DOHH2 (cell line): ENCODE measurements at regions not wholly inside any gene's neighbourhood (a gene's known extent, or its start where the extent isn't known, plus 50 kb on each side); places are given as distances from the start of the nearest gene placed in this dataset.

Source experiments
- EZH2phosphoT487 ChIP-seq: fragments of 200-600 bp; sonication (generic); IDR thresholded peaks from 2 replicates; pipeline ENCODE4 v1.6.1; 2017; ENCODE audit warnings: borderline replicate concordance, mild to moderate bottlenecking, antibody characterized with exemption, low read length, moderate library complexity, mixed read lengths
- TF ChIP-seq, protein P1 (sequence below): fragments of 200-600 bp; sonication (generic); IDR thresholded peaks from one replicate; pipeline ENCODE4 v1.5.1; 2014; ENCODE audit warnings: antibody characterized with exemption, mild to moderate bottlenecking, low read depth, low read length; ENCODE audit not compliant: poor library complexity, severe bottlenecking

DNA sequence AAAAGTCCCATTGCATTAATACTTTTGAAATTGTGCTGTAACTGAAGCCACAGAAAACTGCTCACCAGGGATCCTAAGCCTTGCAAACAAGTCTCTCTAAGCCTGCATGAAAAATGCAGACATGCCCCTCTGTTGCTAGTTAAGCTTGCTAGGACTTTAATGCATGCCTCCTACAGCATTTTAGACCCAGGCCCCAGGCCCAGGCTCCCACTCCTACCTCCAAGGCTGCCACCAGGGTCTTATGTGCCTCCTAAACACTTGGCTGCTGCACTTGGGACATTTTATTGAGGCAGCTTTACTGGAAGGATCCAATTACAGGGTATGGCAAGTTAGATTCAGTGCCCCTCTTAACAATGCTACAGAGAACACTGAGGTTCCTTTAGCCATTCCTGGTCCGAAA, 467.3 kb upstream of the CLINT1 start:
- no peak for TF ChIP-seq EZH2phosphoT487
- TF ChIP-seq, protein P1, sequence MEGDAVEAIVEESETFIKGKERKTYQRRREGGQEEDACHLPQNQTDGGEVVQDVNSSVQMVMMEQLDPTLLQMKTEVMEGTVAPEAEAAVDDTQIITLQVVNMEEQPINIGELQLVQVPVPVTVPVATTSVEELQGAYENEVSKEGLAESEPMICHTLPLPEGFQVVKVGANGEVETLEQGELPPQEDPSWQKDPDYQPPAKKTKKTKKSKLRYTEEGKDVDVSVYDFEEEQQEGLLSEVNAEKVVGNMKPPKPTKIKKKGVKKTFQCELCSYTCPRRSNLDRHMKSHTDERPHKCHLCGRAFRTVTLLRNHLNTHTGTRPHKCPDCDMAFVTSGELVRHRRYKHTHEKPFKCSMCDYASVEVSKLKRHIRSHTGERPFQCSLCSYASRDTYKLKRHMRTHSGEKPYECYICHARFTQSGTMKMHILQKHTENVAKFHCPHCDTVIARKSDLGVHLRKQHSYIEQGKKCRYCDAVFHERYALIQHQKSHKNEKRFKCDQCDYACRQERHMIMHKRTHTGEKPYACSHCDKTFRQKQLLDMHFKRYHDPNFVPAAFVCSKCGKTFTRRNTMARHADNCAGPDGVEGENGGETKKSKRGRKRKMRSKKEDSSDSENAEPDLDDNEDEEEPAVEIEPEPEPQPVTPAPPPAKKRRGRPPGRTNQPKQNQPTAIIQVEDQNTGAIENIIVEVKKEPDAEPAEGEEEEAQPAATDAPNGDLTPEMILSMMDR: no peak
